ENCODE measurements at regions not wholly inside any gene's neighbourhood (a gene's known extent, or its start where the extent isn't known, plus 50 kb on each side); places are given as distances from the start of the nearest gene placed in this dataset.

DNA sequence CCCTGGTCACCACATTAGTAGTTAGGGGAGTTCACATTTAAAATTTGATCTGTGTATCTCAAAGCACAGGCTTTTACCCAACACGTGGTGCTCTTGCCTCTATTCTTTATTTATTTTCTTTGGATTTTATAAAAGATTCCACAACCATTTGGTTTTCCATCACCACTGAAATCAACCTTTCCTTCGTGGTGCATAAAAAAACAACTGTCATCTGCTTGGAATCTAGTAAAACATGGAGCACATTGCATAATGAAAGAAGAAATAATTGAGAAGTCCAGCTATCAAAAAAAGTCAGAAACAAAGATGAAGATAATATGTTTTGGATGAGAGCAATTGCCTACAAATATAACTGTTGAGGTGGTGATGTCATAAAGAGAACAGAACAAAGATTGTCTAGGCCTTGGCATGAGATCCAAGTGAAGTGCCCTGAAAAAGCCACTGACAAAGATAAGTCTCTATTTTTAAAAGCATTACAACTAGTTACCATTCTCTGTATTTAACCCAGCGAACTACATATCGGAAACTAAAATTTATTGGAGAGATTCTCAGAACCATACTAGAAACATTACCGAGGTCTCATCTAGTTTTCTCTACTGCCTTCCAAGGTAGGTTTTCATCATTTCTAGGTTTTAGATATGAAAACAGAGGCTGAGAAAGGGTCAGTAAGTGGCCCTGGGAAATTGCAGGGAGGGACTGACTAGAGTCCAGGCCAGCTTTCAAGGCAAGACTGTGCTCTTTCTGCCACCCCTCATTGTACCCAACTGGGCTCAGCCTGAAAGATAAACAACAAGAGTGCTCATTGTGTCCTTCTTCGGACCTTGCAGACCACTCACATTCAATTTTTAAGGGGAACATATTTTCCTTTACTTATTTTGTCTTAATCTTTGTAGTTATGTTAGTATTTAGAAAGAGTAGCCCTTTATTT is 127.3 kb downstream of the MAD2L1 start:
- no peak for DNase-seq (ENCODE audit: low read depth, low spot score)
- H3K4me3 ChIP-seq (ENCODE audit: low read length): no peak overlapping the region

DNA sequence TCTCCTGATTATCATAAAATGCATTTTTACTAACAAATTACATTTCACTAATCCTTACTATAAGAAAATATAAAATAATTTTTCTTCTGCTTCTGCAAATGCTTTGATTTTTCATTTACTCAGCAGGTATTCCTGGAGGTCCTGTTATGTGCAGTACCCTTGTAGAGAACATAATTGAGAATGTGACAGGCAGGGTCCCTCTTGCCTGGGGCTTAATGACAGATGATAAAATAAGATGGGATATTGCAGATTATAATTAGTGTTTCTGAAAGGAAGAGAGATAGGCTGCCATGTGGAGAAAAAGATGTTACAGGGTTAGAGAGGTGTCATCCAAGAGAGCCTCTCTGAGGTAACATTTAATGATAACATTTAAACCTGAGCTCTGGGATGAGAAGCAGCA is 128.9 kb downstream of the MAD2L1 start:
- no peak overlapping the region for H3K4me3 ChIP-seq (ENCODE audit: low read length)
- DNase-seq (ENCODE audit: low read depth, low spot score): no peak

DNA sequence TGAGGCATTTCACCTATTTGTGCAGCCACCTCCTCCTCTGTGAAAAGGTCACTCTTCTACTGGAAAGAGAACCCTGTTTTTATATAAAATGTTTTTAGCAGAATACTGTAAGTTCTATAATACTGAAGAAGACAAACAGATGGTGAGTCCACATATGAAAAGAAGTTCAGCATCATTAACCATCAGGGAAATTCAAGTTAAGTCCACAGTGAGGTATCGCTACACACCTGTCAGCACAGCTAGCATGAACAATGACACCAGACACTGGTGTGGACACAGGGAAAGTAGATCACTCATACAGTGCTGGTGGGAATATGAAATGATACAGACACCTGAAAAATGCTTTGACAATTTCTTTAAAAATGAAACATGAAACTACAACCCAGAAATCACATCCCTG is 133.0 kb downstream of the MAD2L1 start:
- DNase-seq (ENCODE audit: low read depth, low spot score): no peak
- H3K4me3 ChIP-seq (ENCODE audit: low read length): no peak overlapping the region

DNA sequence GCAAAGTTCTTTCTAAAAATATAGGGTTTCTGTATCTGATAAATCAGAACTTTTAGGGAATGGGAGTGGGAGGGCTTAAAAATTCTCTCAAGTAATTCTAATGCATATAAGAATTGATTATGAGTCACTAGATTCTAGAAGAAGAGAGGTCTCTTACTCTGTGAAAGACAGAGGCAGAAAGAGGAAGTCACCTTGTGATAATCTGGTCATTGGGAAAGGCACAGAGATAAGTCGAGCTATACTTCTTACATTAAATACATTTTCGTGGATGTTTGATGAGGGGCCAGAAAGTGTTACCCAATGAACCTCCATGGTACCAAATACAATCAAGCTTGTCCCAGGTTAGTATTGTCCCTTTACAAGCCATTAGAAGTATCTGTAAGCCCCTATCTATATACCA is 134.4 kb downstream of the MAD2L1 start:
- DNase-seq (ENCODE audit: low read depth, low spot score): no peak
- no peak overlapping the region for H3K4me3 ChIP-seq (ENCODE audit: low read length)

DNA sequence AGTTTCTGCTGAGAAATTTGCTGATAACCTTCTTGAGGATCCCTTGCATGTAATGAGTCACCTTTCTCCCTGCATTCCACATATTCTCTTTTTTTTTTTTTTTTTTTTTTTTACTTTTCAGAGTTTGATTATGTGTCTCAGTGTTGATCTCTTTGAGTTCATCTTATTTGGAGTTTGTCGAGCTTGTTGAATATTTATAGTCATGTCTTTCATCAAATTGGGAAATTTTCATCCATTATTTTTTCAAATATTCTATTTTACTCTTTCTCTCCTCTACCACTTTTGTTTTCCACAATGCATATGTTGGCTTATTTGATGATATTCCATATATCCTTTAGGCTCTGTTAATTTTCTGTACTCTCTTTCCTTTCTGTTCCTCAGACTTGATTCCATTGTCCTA is 136.1 kb downstream of the MAD2L1 start:
- no peak for DNase-seq (ENCODE audit: low read depth, low spot score)
- H3K4me3 ChIP-seq (ENCODE audit: low read length): no peak overlapping the region

DNA sequence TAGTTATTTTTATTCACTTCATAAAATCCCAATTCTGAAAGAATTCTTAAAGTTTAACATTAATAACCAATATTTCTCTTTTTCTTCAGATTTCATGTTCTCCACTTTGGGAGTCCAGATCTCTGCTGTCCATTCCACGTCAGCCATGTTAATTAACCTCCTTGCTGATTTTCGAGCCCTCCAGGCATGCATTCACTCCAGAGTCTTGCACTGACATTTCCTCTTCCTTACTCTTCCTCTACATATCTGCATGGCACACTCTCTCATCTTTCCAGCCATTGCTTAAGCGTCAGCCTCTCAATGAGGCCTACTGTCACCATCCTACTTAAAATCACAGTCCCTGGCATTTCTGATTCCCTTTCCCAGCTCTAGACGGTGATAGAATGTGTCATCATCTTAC is 144.8 kb downstream of the MAD2L1 start:
- no peak for DNase-seq (ENCODE audit: low read depth, low spot score)
- H3K4me3 ChIP-seq (ENCODE audit: low read length): no peak overlapping the region

DNA sequence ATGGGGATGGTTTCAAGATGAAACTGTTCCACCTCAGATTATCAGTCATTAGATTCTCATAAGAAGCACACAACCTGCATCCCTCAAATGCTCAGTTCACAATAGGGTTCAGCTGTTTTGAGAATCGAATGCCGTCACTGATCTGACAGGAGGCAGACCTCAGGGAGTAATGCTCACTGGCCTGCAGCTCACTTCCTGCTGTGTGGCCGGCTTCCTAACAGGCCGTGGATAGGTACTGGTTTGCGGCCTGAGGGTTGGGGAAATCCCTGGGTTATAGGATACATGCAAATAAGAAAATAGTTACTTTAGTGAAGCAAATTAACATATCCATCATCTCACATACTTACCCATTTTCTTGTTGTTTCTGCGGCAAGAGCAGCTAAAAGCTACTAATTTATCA is 160.4 kb downstream of the MAD2L1 start:
- DNase-seq (ENCODE audit: low read depth, low spot score): no peak
- no peak overlapping the region for H3K4me3 ChIP-seq (ENCODE audit: low read length)

DNA sequence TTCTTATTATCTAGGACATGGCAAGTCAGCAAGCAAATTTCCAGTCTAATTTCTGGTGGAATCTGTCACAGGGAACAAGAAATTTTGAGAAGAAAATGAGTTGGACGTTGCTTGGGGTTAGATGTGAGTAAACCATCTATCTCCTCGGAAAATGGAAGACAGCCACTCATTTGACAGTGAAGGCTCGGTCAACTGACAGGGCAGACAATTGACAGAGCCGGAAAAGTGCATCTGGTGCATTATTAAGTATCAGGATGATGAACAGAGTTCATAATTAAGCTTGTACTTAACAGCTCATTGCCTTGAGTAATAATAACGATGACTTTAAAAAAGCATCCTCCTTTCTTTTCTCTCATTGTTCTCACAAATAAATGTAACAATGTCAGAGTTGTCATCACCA is 168.4 kb downstream of the MAD2L1 start:
- DNase-seq (ENCODE audit: low read depth, low spot score): no peak
- no peak overlapping the region for H3K4me3 ChIP-seq (ENCODE audit: low read length)

DNA sequence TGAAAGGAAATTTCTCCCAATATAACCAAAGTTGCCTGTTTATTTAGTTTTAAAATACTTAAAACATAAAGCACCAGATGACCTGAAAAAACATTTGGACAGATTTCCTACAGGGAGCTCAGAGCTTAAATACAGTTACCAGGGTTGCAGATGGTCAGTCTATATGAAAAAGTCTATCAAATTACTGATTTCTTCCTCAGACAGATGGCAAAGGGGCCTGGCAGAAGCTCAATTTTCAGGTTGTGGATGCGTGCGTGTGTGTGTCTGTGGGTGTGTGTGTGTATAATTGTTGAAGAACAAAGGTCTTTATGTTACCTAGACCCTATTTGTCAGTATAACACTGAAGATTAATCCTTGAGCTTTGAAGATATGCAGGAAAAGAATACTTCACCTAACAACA is 169.4 kb downstream of the MAD2L1 start:
- no peak for DNase-seq (ENCODE audit: low read depth, low spot score)
- no peak overlapping the region for H3K4me3 ChIP-seq (ENCODE audit: low read length)

DNA sequence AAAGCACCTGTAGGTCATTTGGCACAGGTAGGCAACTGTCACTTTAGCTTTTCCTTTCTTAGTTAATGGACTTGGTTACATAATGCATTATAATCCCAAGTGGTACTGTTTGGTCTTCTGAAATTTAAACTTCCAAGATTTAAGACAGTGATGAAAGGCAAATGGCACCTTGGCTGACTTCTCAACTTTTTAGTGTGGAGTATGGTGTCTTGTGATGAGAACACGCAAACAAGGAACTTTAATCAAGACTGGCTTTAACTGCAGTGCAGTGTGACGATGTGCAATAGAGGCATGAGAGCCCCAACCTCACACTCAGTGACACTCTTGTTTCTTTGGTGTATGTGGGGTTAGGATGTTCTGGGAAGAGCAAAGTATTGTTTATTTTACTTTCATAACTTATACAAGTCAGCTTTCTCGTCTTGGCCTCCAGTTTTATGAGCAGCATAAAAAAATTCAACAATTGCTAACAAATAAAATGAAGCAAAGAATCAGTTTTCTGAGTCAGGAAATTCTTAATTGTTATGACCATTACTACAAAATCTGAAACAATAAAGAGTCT is 171.9 kb downstream of the MAD2L1 start:
- no peak overlapping the region for H3K4me3 ChIP-seq (ENCODE audit: low read length)
- no peak for DNase-seq (ENCODE audit: low read depth, low spot score)

DNA sequence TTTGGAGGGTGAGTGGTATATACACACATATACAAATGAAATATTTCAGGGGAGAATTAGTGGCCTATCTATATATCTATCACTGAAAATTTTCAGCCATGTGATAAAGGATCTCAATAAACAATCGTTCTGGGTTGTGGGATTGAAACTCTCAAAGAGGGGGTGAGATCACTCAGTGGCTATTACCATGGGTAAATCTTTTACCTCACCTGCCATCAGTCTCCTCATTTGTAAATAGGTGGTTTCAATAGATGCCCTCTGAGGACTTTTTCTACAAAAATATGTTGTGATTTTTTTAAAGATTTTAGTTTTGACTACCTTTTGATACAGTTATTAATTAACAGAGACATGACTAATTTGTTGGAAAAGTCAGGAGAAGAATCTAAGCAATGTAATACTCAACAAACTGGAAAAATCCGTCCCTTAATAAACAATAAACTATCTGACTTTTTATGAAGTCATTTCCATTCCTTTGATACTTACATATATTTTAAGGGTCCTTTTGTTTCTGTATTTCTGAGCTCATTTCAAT is 192.8 kb downstream of the MAD2L1 start:
- no peak overlapping the region for H3K4me3 ChIP-seq (ENCODE audit: low read length)
- DNase-seq (ENCODE audit: low read depth, low spot score): no peak

DNA sequence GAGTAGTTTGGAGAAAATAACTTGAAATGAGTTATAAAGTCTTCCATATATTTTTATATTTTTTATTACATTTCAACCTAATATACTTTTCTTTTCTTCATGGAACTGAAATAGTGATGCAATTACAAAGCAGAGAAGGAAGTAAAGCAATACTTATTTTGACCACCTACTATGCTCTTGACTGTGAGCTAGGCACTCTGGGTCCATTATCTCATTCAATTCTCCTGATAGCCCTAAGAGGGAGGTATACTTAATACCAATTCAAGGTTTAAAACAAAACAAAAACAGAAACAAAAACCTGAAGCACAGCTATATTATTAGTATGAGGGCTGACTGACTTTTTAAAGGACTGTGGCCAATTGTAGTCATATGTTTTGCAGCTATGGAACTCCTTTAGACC is 193.5 kb downstream of the MAD2L1 start:
- H3K4me3 ChIP-seq (ENCODE audit: low read length): no peak overlapping the region
- no peak for DNase-seq (ENCODE audit: low read depth, low spot score)

DNA sequence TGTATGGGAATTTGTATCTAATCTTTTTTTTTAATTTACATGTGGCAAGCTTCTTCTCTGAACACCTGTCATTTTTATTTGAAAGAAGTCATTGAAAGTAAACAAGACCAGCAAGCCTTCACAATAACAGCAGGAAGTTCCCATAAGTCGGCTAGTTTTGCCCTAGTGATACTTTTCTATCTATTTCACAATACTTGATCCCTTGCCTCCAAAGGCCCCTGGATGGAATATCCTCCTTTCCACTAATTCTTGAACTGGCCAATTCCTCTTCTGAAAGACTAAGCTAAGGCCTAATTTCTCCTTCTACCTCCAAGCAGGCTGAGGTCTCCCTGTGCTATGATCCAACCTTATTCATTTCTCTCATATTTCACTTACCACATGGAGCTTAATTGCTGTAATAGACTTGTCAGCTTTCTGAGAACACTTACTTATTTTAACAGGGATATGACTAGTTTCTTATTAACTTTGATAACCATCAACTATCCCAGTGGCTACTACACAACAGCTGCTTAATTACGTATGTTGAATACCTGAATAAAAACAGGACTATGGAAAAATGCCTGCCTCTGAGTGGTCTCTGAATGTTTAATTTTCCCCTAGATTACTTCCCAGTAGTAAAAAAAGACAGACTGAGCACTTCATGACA is 194.2 kb downstream of the MAD2L1 start:
- H3K4me3 ChIP-seq (ENCODE audit: low read length): no peak overlapping the region
- DNase-seq (ENCODE audit: low read depth, low spot score): no peak

DNA sequence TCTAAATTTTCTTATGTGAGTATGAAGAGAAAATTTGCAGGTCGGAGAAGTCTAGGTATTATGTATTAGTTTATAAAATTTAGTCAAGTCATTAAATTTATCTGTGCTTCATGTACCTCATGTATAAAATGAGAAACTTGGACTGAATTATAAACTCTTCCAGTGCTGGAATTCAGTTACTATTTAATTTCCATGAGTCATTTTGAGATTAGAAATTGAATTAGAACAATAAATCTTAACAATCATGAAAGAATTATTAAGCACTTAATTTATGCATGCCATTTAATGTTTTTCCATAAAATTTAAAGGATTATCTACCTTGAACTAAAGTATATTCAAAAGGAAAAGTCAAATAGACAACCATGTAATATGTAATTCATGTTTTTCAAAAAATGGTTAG is 195.8 kb downstream of the MAD2L1 start:
- H3K4me3 ChIP-seq (ENCODE audit: low read length): no peak overlapping the region
- DNase-seq (ENCODE audit: low read depth, low spot score): no peak

DNA sequence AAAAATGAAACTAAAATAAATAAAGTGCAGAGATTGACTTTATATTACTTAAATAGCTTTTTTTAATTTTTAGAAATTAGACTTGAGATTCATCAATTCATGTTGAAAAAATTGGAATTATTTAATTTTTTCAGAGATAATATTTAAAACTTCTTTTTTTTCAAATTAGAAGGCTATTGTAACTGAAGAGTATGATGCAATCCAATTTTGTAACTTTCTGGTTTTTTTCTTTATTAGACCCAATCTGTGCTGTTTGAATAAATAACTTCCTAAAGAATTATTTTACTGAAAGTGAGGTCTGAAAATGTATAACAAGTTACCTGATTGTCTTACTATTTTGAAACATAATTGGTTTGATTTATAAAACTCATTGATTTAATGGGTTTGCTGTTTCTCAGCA is 200.9 kb downstream of the MAD2L1 start:
- DNase-seq (ENCODE audit: low read depth, low spot score): no peak
- no peak overlapping the region for H3K4me3 ChIP-seq (ENCODE audit: low read length)

DNA sequence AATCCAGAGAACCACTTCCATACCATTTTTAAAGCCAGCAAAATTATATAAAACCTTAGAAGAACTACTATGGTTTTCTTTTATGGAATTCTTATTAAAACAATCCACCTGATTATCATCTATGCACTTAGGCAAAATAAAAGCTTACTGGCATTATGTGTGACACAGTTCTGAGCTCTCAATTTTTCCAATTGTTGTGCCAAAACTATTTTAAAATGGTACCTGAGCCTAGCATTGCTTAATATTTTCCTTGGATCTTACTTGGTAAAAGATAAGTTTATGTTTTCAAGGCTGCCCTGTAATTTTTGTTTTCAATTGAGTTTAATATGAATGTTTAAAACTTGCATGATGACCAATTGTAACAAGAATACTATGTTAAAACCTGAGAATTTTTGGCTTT is 201.3 kb downstream of the MAD2L1 start:
- no peak for DNase-seq (ENCODE audit: low read depth, low spot score)
- H3K4me3 ChIP-seq (ENCODE audit: low read length): no peak overlapping the region

DNA sequence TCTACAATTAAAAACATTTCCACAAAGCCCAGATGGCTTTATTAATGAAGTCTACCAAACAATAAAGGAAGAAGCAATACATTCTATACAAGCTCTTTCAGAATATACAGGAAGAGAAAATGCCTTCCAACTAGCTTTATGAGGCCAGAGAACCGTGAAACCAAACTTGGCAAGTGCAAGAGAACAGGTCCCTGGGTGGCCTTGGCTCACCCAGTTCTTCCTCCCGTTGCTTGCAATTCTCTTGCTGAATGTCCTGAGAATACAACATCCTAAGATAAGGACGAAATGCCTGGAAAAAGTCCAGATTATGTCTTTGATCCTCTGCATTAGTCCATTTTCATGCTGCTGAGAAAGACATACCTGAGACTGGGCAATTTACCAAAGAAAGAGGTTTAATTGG is 204.9 kb downstream of the MAD2L1 start:
- no peak overlapping the region for H3K4me3 ChIP-seq (ENCODE audit: low read length)
- DNase-seq (ENCODE audit: low read depth, low spot score): no peak

DNA sequence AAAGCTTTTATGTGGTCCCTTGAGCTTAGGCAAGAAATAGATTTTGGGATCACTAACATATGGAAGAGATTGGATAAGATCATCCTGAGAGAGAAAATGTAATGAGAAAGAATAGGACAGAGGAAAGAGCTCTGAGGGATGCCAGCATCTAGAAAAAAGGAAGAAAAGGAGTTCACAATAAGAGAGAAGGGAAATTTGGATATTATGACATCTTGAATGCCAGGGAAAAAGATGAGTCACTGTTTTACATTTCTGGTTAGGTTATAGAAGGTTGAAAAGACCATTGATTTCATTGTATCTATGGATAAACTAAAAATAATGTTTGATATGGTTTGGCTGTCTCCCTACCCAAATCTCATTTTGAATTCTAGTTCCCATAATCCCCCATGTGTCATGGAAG is 208.5 kb downstream of the MAD2L1 start:
- DNase-seq (ENCODE audit: low read depth, low spot score): no peak
- no peak overlapping the region for H3K4me3 ChIP-seq (ENCODE audit: low read length)

DNA sequence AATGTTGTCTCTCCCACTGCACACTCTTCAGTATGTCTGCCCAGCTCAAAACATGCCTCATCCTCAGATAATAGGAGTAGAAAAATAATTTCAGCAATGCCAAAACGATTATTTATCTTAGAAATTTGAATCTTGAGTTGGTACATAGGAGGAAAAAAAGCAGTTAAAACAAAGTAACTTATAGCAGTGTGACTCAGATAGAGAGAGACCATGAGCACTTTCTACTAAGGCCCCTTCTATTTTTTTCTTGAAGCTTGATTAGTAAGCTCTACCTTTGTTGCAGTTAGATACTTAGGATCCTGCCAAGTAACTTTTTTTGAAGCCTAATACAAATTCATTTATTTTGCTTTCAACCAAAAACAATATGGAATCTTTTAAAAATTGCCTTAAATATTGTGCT is 212.3 kb downstream of the MAD2L1 start:
- DNase-seq (ENCODE audit: low read depth, low spot score): no peak
- no peak overlapping the region for H3K4me3 ChIP-seq (ENCODE audit: low read length)

DNA sequence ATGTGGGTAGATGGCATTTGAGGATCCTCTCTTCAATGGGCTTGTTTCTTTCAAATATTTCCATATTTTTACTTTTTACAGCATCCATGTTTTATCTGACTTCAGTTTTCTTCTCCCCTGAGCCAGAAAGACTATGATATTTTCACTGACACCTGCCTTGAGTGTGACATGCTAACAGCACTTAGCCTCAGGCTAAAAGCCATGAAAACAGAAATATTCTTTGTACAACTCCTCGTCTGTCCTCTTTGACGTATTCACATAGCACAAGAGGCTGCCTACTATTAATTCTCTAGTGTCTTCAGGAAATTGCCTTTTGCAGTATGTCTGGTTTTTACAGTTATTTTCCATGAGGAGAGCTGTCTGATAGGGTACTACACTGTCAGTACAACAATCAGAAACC is 215.0 kb downstream of the MAD2L1 start:
- DNase-seq (ENCODE audit: low read depth, low spot score): no peak
- H3K4me3 ChIP-seq (ENCODE audit: low read length): no peak overlapping the region

Data from Jurkat, Clone E6-1 (cell line).